A549 (cell line): ENCODE measurements at regions not wholly inside any gene's neighbourhood (a gene's known extent, or its start where the extent isn't known, plus 50 kb on each side); places are given as distances from the start of the nearest gene placed in this dataset.

Experiments used
- CHD2 ChIP-seq: fragments of 150-350 bp; IDR thresholded peaks from 2 replicates; pipeline ENCODE4 v1.6.1; 2014; ENCODE audit warnings: low read length; ENCODE audit not compliant: partially characterized antibody
- FOSL2 ChIP-seq, 2 experiments: fragments of 450-650 bp in 1 of 2; fragments of >200 bp in 1 of 2; sonication (Bioruptor Twin) in 1 of 2; formaldehyde crosslinking; IDR thresholded peaks; 2 replicates each; pipeline versions ENCODE4 v1.5.0 to v1.6.1; 2016 to 2020; ENCODE audit warnings: mild to moderate bottlenecking in 1 of 2, moderate library complexity in 1 of 2
- HMGXB4 ChIP-seq: fragments of 250-450 bp; sonication (Bioruptor Pico); IDR thresholded peaks from 2 replicates; pipeline ENCODE4 v1.5.0; 2021; ENCODE audit warnings: mild to moderate bottlenecking, moderate library complexity, borderline replicate concordance
- MAX ChIP-seq: IDR thresholded peaks from 2 replicates; pipeline ENCODE4 v1.6.1; 2012
- POLR2A ChIP-seq: IDR thresholded peaks from 2 replicates; pipeline ENCODE4 v1.6.1; 2012; ENCODE audit warnings: mild to moderate bottlenecking, low read length
- POLR2AphosphoS2 ChIP-seq: conservative IDR thresholded peaks from 2 replicates; pipeline ENCODE4 v1.6.1; 2012; ENCODE audit warnings: low read length, improper control_type of control experiment, inconsistent platforms
- RAD21 ChIP-seq, 2 experiments: fragments of >200 bp in 1 of 2; sonication (Bioruptor Twin) in 1 of 2; formaldehyde crosslinking in 1 of 2; IDR thresholded peaks in 1 of 2; conservative IDR thresholded peaks in 1 of 2; 2 replicates in 1 of 2; 3 replicates in 1 of 2; pipeline ENCODE4 v1.6.1; 2012 to 2018; ENCODE audit warnings: inconsistent platforms in 1 of 2
- TF ChIP-seq, protein P1 (sequence below): fragments of >200 bp; sonication (Bioruptor Twin); formaldehyde crosslinking; IDR thresholded peaks from 3 replicates; pipeline ENCODE4 v1.5.1; 2016
- TF ChIP-seq, protein P2 (sequence below): fragments of 450-650 bp; IDR thresholded peaks from 2 replicates; pipeline ENCODE4 v1.6.1; 2014; ENCODE audit warnings: antibody characterized with exemption
- TF ChIP-seq, protein P3 (sequence below): IDR thresholded peaks from 2 replicates; pipeline ENCODE4 v1.6.1; 2012

- TF ChIP-seq, protein P1, sequence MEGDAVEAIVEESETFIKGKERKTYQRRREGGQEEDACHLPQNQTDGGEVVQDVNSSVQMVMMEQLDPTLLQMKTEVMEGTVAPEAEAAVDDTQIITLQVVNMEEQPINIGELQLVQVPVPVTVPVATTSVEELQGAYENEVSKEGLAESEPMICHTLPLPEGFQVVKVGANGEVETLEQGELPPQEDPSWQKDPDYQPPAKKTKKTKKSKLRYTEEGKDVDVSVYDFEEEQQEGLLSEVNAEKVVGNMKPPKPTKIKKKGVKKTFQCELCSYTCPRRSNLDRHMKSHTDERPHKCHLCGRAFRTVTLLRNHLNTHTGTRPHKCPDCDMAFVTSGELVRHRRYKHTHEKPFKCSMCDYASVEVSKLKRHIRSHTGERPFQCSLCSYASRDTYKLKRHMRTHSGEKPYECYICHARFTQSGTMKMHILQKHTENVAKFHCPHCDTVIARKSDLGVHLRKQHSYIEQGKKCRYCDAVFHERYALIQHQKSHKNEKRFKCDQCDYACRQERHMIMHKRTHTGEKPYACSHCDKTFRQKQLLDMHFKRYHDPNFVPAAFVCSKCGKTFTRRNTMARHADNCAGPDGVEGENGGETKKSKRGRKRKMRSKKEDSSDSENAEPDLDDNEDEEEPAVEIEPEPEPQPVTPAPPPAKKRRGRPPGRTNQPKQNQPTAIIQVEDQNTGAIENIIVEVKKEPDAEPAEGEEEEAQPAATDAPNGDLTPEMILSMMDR, result no peak
- TF ChIP-seq, protein P2, sequence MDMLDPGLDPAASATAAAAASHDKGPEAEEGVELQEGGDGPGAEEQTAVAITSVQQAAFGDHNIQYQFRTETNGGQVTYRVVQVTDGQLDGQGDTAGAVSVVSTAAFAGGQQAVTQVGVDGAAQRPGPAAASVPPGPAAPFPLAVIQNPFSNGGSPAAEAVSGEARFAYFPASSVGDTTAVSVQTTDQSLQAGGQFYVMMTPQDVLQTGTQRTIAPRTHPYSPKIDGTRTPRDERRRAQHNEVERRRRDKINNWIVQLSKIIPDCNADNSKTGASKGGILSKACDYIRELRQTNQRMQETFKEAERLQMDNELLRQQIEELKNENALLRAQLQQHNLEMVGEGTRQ, result no peak
- no peak for TF ChIP-seq MAX
- no peak for TF ChIP-seq POLR2A
- TF ChIP-seq, protein P3, sequence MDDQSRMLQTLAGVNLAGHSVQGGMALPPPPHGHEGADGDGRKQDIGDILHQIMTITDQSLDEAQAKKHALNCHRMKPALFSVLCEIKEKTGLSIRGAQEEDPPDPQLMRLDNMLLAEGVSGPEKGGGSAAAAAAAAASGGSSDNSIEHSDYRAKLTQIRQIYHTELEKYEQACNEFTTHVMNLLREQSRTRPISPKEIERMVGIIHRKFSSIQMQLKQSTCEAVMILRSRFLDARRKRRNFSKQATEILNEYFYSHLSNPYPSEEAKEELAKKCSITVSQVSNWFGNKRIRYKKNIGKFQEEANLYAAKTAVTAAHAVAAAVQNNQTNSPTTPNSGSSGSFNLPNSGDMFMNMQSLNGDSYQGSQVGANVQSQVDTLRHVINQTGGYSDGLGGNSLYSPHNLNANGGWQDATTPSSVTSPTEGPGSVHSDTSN, result no peak
- no peak for TF ChIP-seq POLR2AphosphoS2
- TF ChIP-seq RAD21 (conservative IDR thresholded peaks at IDR 0.05 in 1 of 2, IDR thresholded peaks at IDR 0.05 in 1 of 2), result no peak
- TF ChIP-seq CHD2, result no peak
- no peak for TF ChIP-seq FOSL2 (IDR thresholded peaks at IDR 0.05)
- TF ChIP-seq FOSL2 (CRISPR knock-in tag; IDR thresholded peaks at IDR 0.05), result no peak
- TF ChIP-seq HMGXB4 (CRISPR knock-in tag), result no peak
These were observed 617.7 kb downstream of the MID1IP1 start for GRCh38 chrX:39418731-39419638.
